ENCODE measurements at regions not wholly inside any gene's neighbourhood (a gene's known extent, or its start where the extent isn't known, plus 50 kb on each side); places are given as distances from the start of the nearest gene placed in this dataset.

- H3K4me3 Mint-ChIP-seq = no peak overlapping the region
- CTCF ChIA-PET = no interaction called here
Observed at GRCh38 chr9:88682431-88682831, 147.5 kb downstream of the NXNL2 start.

GRCh38 chr9:88684046-88684445 is 149.1 kb downstream of the NXNL2 start:
- POLR2A ChIA-PET = no interaction called here
- no peak for TF ChIP-seq ZNF416 (CRISPR knock-in tag; IDR thresholded peaks at IDR 0.05)
- no peak for TF ChIP-seq E2F5 (CRISPR knock-in tag; IDR thresholded peaks at IDR 0.05)
- no peak for TF ChIP-seq IRF1 (CRISPR knock-in tag; IDR thresholded peaks at IDR 0.05)
- no peak for TF ChIP-seq RELA (CRISPR knock-in tag; IDR thresholded peaks at IDR 0.05; ENCODE audit: borderline replicate concordance)
- no peak for TF ChIP-seq ZNF532 (CRISPR knock-in tag; IDR thresholded peaks at IDR 0.05; ENCODE audit: borderline replicate concordance)
- no peak for TF ChIP-seq MAX (CRISPR knock-in tag; IDR thresholded peaks at IDR 0.05)
- no peak for TF ChIP-seq AR (CRISPR knock-in tag; IDR thresholded peaks at IDR 0.05)
- TF ChIP-seq ZMAT4 (CRISPR knock-in tag; IDR thresholded peaks at IDR 0.05) = no peak
- no peak for TF ChIP-seq FOXJ3 (CRISPR knock-in tag; IDR thresholded peaks at IDR 0.05; ENCODE audit: borderline replicate concordance)
- TF ChIP-seq FOXP1 (CRISPR knock-in tag; IDR thresholded peaks at IDR 0.05; ENCODE audit: borderline replicate concordance) = no peak
- no peak for TF ChIP-seq SP1 (CRISPR knock-in tag; conservative IDR thresholded peaks at IDR 0.05)
- TF ChIP-seq USF1 (CRISPR knock-in tag; IDR thresholded peaks at IDR 0.05) = no peak
- no peak for TF ChIP-seq NFYB (CRISPR knock-in tag; conservative IDR thresholded peaks at IDR 0.05; ENCODE audit: low read depth)

More at GRCh38 chr9:88682431-88682831, 147.5 kb downstream of the NXNL2 start:
- Mint-ChIP-seq H3K36me3 (no peaks in the 10 kb centered on the region), H3K4me1 (no peaks in the 10 kb centered on the region), H3K27ac (no peak overlapping the region), H3K27me3 (ENCODE audit: low read depth) (no peaks in the 10 kb centered on the region; the same call in 1 of the 2 replicates), H3K9me3 (peaks cover 17% of the 10 kb centered on the region)
- no peak for ATAC-seq
- no peak for TF ChIP-seq ZNF317 (CRISPR knock-in tag; IDR thresholded peaks at IDR 0.05; ENCODE audit: borderline replicate concordance, low read depth)
- no peak for TF ChIP-seq ZBTB43 (CRISPR knock-in tag; IDR thresholded peaks at IDR 0.05)
- TF ChIP-seq STAT6 (CRISPR knock-in tag; conservative IDR thresholded peaks at IDR 0.05; ENCODE audit: low read depth) = no peak
- TF ChIP-seq SMAD3 (CRISPR knock-in tag; IDR thresholded peaks at IDR 0.05; ENCODE audit: borderline replicate concordance) = no peak
- no peak for DNase-seq (ENCODE audit: low spot score)
- POLR2A ChIA-PET = no interaction called here

More at GRCh38 chr9:88684046-88684445, 149.1 kb downstream of the NXNL2 start:
- DNase-seq (ENCODE audit: low spot score) = no peak
- Mint-ChIP-seq H3K4me3 (no peak overlapping the region), H3K27ac (no peak overlapping the region), H3K36me3 (peaks cover 7% of the 10 kb centered on the region), H3K27me3 (ENCODE audit: low read depth) (no peaks in the 10 kb centered on the region; the same call in 1 of the 2 replicates), H3K4me1 (no peaks in the 10 kb centered on the region), H3K9me3 (peaks cover 30% of the 10 kb centered on the region)
- ATAC-seq = no peak
- CTCF ChIA-PET = interaction anchor here (0.9 kb wide), 1 partner anchor 634 kb away, joined by 3 read pairs; no protein-coding TSS in a partner anchor

Measured in WTC11 (cell line).